ENCODE measurements at regions not wholly inside any gene's neighbourhood (a gene's known extent, or its start where the extent isn't known, plus 50 kb on each side); places are given as distances from the start of the nearest gene placed in this dataset.

DNA sequence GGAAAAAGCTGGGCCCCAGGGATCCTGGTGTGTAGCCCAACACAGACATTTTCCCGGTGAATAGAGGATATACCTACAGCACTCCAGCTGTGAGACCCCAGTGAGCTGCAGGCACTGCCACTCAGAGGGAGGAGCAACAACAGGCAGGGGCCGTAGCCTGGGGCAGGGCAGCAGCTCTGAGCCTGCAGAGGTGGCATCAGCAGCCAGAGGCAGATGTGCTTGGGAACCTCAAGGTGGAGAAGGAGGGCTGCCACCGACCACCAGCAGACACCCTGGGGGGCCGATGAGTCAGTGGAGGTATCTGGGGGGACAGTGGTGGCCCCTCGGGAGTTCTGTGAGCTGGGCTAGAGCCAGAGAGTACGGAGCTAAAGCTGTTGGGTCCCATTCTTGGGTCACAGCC is 110.2 kb upstream of the GDF10 start:
- no peak overlapping the region for H3K4me3 ChIP-seq
- WGBS, 2 donors (ENCODE audit: low coverage in 1 of 2): 83% methylated on average over 6 of the region's 6 CpGs; no CpG with 5 or more reads in 1 of the 2 donors
- H3K36me3 ChIP-seq: no peaks in the 10 kb centered on the region
- TF ChIP-seq, protein P1, sequence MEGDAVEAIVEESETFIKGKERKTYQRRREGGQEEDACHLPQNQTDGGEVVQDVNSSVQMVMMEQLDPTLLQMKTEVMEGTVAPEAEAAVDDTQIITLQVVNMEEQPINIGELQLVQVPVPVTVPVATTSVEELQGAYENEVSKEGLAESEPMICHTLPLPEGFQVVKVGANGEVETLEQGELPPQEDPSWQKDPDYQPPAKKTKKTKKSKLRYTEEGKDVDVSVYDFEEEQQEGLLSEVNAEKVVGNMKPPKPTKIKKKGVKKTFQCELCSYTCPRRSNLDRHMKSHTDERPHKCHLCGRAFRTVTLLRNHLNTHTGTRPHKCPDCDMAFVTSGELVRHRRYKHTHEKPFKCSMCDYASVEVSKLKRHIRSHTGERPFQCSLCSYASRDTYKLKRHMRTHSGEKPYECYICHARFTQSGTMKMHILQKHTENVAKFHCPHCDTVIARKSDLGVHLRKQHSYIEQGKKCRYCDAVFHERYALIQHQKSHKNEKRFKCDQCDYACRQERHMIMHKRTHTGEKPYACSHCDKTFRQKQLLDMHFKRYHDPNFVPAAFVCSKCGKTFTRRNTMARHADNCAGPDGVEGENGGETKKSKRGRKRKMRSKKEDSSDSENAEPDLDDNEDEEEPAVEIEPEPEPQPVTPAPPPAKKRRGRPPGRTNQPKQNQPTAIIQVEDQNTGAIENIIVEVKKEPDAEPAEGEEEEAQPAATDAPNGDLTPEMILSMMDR (IDR thresholded peaks at IDR 0.05): no peak
- TF ChIP-seq POLR2A (IDR thresholded peaks at IDR 0.05): no peak
- TF ChIP-seq EP300 (IDR thresholded peaks at IDR 0.05; ENCODE audit: low read depth): no peak
- no peak for TF ChIP-seq POLR2AphosphoS5 (IDR thresholded peaks at IDR 0.05)
- H3K4me1 ChIP-seq: no peaks in the 10 kb centered on the region
- no peak for DNase-seq
- in situ Hi-C loops (cut with MboI; ENCODE audit: low pct_ligation_motif_present in 1 of 4, low pct_unique_long_range_greater_than_20kb in 1 of 4, low sequenced_read_pairs in 3 of 4) (no loop called here), intact Hi-C loops (cut with DNase I; ENCODE audit: low total_unique reads) (loop anchor here (10.0 kb wide), 1 partner anchor 125 kb away; no protein-coding TSS in a partner anchor)
- H3K9me3 ChIP-seq: no peaks in the 10 kb centered on the region
- no peak overlapping the region for H3K27ac ChIP-seq
- H3K27me3 ChIP-seq: no peaks in the 10 kb centered on the region

DNA sequence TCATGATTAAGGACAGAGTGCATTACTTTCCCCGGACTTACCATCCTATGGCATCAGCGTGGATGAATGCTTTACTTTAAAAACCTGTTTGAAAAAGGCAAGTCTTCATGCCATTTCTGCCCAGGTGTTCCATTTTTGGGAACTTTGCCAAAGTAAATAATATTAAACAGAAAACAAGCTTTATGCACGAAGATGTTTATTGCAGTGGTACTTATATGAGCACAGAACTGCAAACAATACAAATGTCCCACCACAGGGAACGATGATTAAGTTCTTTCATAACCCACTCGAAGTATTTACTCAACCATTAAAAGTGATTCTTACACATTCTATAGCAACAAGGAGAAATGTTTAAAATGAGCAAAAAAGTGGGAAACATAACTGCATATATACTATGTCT is 109.7 kb upstream of the GDF10 start:
- Histone ChIP-seq H3K4me3 (no peak overlapping the region), H3K9me3 (no peaks in the 10 kb centered on the region), H3K36me3 (no peaks in the 10 kb centered on the region), H3K27ac (no peak overlapping the region), H3K4me1 (no peaks in the 10 kb centered on the region), H3K27me3 (no peaks in the 10 kb centered on the region)
- TF ChIP-seq, protein P1 (IDR thresholded peaks at IDR 0.05): no peak
- TF ChIP-seq POLR2A (IDR thresholded peaks at IDR 0.05): no peak
- TF ChIP-seq EP300 (IDR thresholded peaks at IDR 0.05; ENCODE audit: low read depth): no peak
- TF ChIP-seq POLR2AphosphoS5 (IDR thresholded peaks at IDR 0.05): no peak
- intact Hi-C loops (cut with DNase I; ENCODE audit: low total_unique reads): no loop called here
- no peak for DNase-seq
- 47 to 61% methylated on average over 3 to 5 of the region's 5 CpGs for WGBS, 2 donors (ENCODE audit: low coverage in 1 of 2)
- in situ Hi-C loops (cut with MboI; ENCODE audit: low pct_ligation_motif_present in 1 of 4, low pct_unique_long_range_greater_than_20kb in 1 of 4, low sequenced_read_pairs in 3 of 4): no loop called here

DNA sequence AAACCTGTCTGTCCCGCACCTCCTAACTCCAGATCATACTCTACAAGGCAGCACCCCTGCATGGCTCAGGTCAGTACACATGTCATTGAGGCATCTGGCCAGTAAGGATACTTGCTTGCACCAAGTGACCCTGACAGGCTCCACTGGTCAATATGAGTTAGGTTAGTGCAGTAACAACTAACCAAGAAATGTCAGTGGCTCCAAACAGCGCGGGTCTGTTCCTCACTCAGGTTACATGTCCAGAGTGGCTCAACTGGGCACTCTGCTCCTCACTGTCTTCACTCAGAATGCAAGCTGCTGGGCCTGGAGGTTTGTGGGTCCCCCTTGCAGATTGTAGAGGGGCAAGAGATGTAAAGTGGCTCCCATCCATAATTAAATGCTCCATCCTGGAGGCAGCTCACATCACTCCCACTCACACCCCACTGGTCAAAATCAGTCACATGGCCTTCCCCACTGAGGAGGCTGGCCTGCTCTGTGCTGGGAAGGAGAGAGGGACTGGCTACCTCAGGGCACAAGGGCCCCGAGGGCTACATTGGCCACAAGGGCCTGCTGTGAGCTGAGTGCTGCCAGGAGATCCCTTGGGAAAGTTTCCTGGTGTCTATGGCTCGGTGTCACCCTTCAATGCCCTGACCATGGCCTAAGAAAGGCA is 109.1 kb upstream of the GDF10 start:
- Histone ChIP-seq H3K4me1 (no peaks in the 10 kb centered on the region), H3K4me3 (no peak overlapping the region), H3K27me3 (no peaks in the 10 kb centered on the region), H3K27ac (no peak overlapping the region), H3K9me3 (no peaks in the 10 kb centered on the region), H3K36me3 (no peaks in the 10 kb centered on the region)
- 89 to 95% methylated on average over 1 to 5 of the region's 5 CpGs for WGBS, 2 donors (ENCODE audit: low coverage in 1 of 2)
- no peak for DNase-seq
- intact Hi-C loops (cut with DNase I; ENCODE audit: low total_unique reads): no loop called here
- in situ Hi-C loops (cut with MboI; ENCODE audit: low pct_ligation_motif_present in 1 of 4, low pct_unique_long_range_greater_than_20kb in 1 of 4, low sequenced_read_pairs in 3 of 4): no loop called here
- TF ChIP-seq POLR2AphosphoS5 (IDR thresholded peaks at IDR 0.05): no peak
- TF ChIP-seq EP300 (IDR thresholded peaks at IDR 0.05; ENCODE audit: low read depth): no peak
- no peak for TF ChIP-seq POLR2A (IDR thresholded peaks at IDR 0.05)
- TF ChIP-seq, protein P1 (IDR thresholded peaks at IDR 0.05): no peak

DNA sequence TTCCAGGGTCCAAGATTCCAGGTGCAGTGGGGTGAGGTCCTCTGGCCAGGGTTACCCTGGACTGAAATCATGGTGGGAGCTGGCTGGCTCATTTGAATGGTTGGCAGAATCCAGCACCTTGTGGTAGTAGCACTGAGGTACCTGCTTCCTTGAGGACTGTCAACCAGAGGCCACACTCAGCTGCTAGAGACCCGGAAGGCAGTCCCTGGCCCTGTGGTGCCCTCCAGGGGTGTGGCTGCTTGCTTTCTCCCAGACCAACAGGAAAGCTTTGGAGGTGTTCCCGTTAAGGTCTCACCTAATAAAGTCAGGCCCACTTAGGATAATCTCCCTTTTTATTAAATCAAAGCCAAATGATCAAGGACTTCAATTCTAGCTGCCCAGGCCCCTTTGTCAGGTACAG is 107.7 kb upstream of the GDF10 start:
- H3K9me3 ChIP-seq: no peaks in the 10 kb centered on the region
- in situ Hi-C loops (cut with MboI; ENCODE audit: low pct_ligation_motif_present in 1 of 4, low pct_unique_long_range_greater_than_20kb in 1 of 4, low sequenced_read_pairs in 3 of 4): no loop called here
- TF ChIP-seq POLR2A (IDR thresholded peaks at IDR 0.05): no peak
- no peak for TF ChIP-seq POLR2AphosphoS5 (IDR thresholded peaks at IDR 0.05)
- TF ChIP-seq, protein P1 (IDR thresholded peaks at IDR 0.05): no peak
- no peak for TF ChIP-seq EP300 (IDR thresholded peaks at IDR 0.05; ENCODE audit: low read depth)
- DNase-seq: no peak
- 47 to 50% methylated on average over 1 to 2 of the region's 2 CpGs for WGBS, 2 donors (ENCODE audit: low coverage in 1 of 2)
- intact Hi-C loops (cut with DNase I; ENCODE audit: low total_unique reads): no loop called here
- H3K36me3 ChIP-seq: no peaks in the 10 kb centered on the region
- no peak overlapping the region for H3K4me3 ChIP-seq
- no peaks in the 10 kb centered on the region for H3K4me1 ChIP-seq
- no peak overlapping the region for H3K27ac ChIP-seq
- no peaks in the 10 kb centered on the region for H3K27me3 ChIP-seq
